PC-3 (cell line): ENCODE measurements at regions not wholly inside any gene's neighbourhood (a gene's known extent, or its start where the extent isn't known, plus 50 kb on each side); places are given as distances from the start of the nearest gene placed in this dataset.

Experiments used
- ATAC-seq: fragments of 200-7000 bp; cut with Tn5 transposase; 2 replicates; pipeline ENCODE4 v1.9.1; 2020; ENCODE audit warnings: mild to moderate bottlenecking, moderate library complexity
- BruUV-seq: library from RNA; stranded (reverse); fragments of 400-500 nt; replicated peaks from 2 replicates; lab custom pipeline; 2021; lab: Mats Ljungman, UMichigan
- CTCF ChIA-PET: fragments of 300-600 bp; sonication (Branson Sonifier 250); formaldehyde crosslinking; loops from one replicate; lab custom pipeline; 2022; ENCODE audit warnings: antibody characterized with exemption; lab: Charles Lee
- POLR2A ChIA-PET: fragments of 300-600 bp; sonication (Branson Sonifier 250); formaldehyde crosslinking; loops from one replicate; lab custom pipeline; 2022; ENCODE audit warnings: antibody characterized with exemption; ENCODE audit not compliant: unreplicated experiment; lab: Charles Lee
- DNase-seq: peaks from one replicate; pipeline ENCODE4 v3.0.0-alpha.2; 2015
- H2AFZ ChIP-seq: fragments of 300-600 bp; sonication (generic); 2 replicates; pipeline ENCODE4 v1.6.0; 2016; ENCODE audit warnings: antibody characterized with exemption, low read length
- H3F3A ChIP-seq: fragments of 300-600 bp; sonication (generic); one replicate; pipeline ENCODE4 v1.6.0; 2017; ENCODE audit warnings: antibody characterized with exemption, low read length, control low read depth, mild to moderate bottlenecking; ENCODE audit not compliant: unreplicated experiment
- H3K27ac ChIP-seq: fragments of 300-600 bp; sonication (generic); 2 replicates; pipeline ENCODE4 v1.5.1; 2016; ENCODE audit warnings: mild to moderate bottlenecking, low read length
- H3K27me3 ChIP-seq: fragments of 300-600 bp; sonication (generic); 2 replicates; pipeline ENCODE4 v1.6.1; 2016; ENCODE audit warnings: low read length, mixed read lengths
- H3K36me3 ChIP-seq: fragments of 300-600 bp; sonication (generic); 2 replicates; pipeline ENCODE4 v1.6.1; 2016; ENCODE audit warnings: low read depth, mixed run types, low read length, mixed read lengths
- H3K4me1 ChIP-seq: fragments of 300-600 bp; sonication (generic); 2 replicates; pipeline ENCODE4 v1.5.1; 2016; ENCODE audit warnings: low read length; ENCODE audit not compliant: insufficient read depth
- H3K4me2 ChIP-seq: fragments of 300-600 bp; sonication (generic); 2 replicates; pipeline ENCODE4 v1.6.0; 2016; ENCODE audit warnings: low read length
- H3K4me3 ChIP-seq: fragments of 300-600 bp; sonication (generic); 2 replicates; pipeline ENCODE4 v1.5.1; 2016; ENCODE audit warnings: mild to moderate bottlenecking, low read length, mixed read lengths
- H3K79me2 ChIP-seq: fragments of 300-600 bp; sonication (generic); 2 replicates; pipeline ENCODE4 v1.6.1; 2017; ENCODE audit warnings: low read length, mixed read lengths
- H3K9ac ChIP-seq: fragments of 300-600 bp; sonication (generic); 2 replicates; pipeline ENCODE4 v1.6.0; 2016; ENCODE audit warnings: mild to moderate bottlenecking, low read length
- H3K9me2 ChIP-seq: fragments of 300-600 bp; sonication (generic); replicated peaks from 2 replicates; pipeline ENCODE4 v1.6.1; 2016; ENCODE audit warnings: mixed run types, low read length, mixed read lengths
- H3K9me3 ChIP-seq: fragments of 300-600 bp; sonication (generic); 2 replicates; pipeline ENCODE4 v1.6.1; 2016; ENCODE audit warnings: low read length, mixed read lengths
- H4K20me1 ChIP-seq: fragments of 300-600 bp; sonication (generic); 2 replicates; pipeline ENCODE4 v1.6.1; 2016; ENCODE audit warnings: low read length, mixed read lengths
- CTCF ChIP-seq: fragments of 300-600 bp; sonication (generic); conservative IDR thresholded peaks from 2 replicates; pipeline ENCODE4 v1.5.1; 2017; ENCODE audit warnings: antibody characterized with exemption, low read depth, mild to moderate bottlenecking, low read length
- EZH2 ChIP-seq: fragments of 300-600 bp; sonication (generic); IDR thresholded peaks from one replicate; pipeline ENCODE4 v1.6.1; 2017; ENCODE audit warnings: antibody characterized with exemption, mild to moderate bottlenecking, low read length; ENCODE audit not compliant: unreplicated experiment
- EZH2phosphoT487 ChIP-seq: fragments of 300-600 bp; sonication (generic); IDR thresholded peaks from 2 replicates; pipeline ENCODE4 v1.6.1; 2018; ENCODE audit warnings: mild to moderate bottlenecking, antibody characterized with exemption, low read length, borderline replicate concordance
- intact Hi-C: fragments of 100-400 bp; cut with micrococcal nuclease; formaldehyde crosslinking; loops from 2 replicates; pipeline ENCODE4 v1.9.0; 2023

- no peak overlapping the region for H3K4me2 ChIP-seq
- H3K9me3 ChIP-seq, result no peaks in the 10 kb centered on the region
- POLR2A ChIA-PET, result interaction anchor here (0.6 kb wide), 1 partner anchor 479 kb away, joined by 5 read pairs; no protein-coding TSS in a partner anchor
- no peaks in the 10 kb centered on the region for H4K20me1 ChIP-seq
- no peak for TF ChIP-seq EZH2phosphoT487
- TF ChIP-seq EZH2, result no peak
- no peak for TF ChIP-seq CTCF
- no peaks in the 10 kb centered on the region for H3K4me1 ChIP-seq
- no peak overlapping the region for H2AFZ ChIP-seq
- H3K79me2 ChIP-seq, result no peaks in the 10 kb centered on the region
- BruUV-seq, result no TSS peak
- no peak overlapping the region for H3K9ac ChIP-seq
- no peak overlapping the region for H3K4me3 ChIP-seq
- no peaks in the 10 kb centered on the region for H3K36me3 ChIP-seq
- no peaks in the 10 kb centered on the region for H3K9me2 ChIP-seq
- H3K27ac ChIP-seq, result no peak overlapping the region
- CTCF ChIA-PET, result no interaction called here
- intact Hi-C loops, result no loop called here
- peaks cover 32% of the 10 kb centered on the region for H3K27me3 ChIP-seq
- no peak for DNase-seq
- ATAC-seq, result no peak
- H3F3A ChIP-seq, result no peaks in the 10 kb centered on the region
These were observed 974.8 kb upstream of the POU3F3 start for GRCh38 chr2:103879101-103879500.

GRCh38 chr2:103880081-103880834 is 973.7 kb upstream of the POU3F3 start:
- no TSS peak for BruUV-seq
- CTCF ChIA-PET, result no interaction called here
- no peaks in the 10 kb centered on the region for H3K9me3 ChIP-seq
- H3K36me3 ChIP-seq, result no peaks in the 10 kb centered on the region
- no peak overlapping the region for H3K27ac ChIP-seq
- intact Hi-C loops, result no loop called here
- no peaks in the 10 kb centered on the region for H3K4me1 ChIP-seq
- H3F3A ChIP-seq, result no peaks in the 10 kb centered on the region
- no peak for TF ChIP-seq EZH2phosphoT487
- no peak for DNase-seq
- no peak overlapping the region for H3K9ac ChIP-seq
- H3K4me3 ChIP-seq, result no peak overlapping the region
- no peaks in the 10 kb centered on the region for H3K79me2 ChIP-seq
- peaks cover 20% of the 10 kb centered on the region; the same call in 1 of the 2 replicates for H3K27me3 ChIP-seq
- no peak overlapping the region for H2AFZ ChIP-seq
- H4K20me1 ChIP-seq, result no peaks in the 10 kb centered on the region
- no peak overlapping the region for H3K4me2 ChIP-seq
- no peaks in the 10 kb centered on the region for H3K9me2 ChIP-seq
- POLR2A ChIA-PET, result interaction anchor here (0.6 kb wide), 1 partner anchor 478 kb away, joined by 5 read pairs; no protein-coding TSS in a partner anchor
- ATAC-seq, result no peak

- no peaks in the 10 kb centered on the region for H3K9me2 ChIP-seq
- H2AFZ ChIP-seq, result no peak overlapping the region
- ATAC-seq, result no peak
- intact Hi-C loops, result no loop called here
- H3K4me2 ChIP-seq, result no peak overlapping the region
- DNase-seq, result no peak
- H3K4me1 ChIP-seq, result no peaks in the 10 kb centered on the region
- H3K9ac ChIP-seq, result no peak overlapping the region
- no TSS peak for BruUV-seq
- TF ChIP-seq EZH2phosphoT487 (no peak), EZH2 (no peak), CTCF (no peak)
- H3K79me2 ChIP-seq, result no peaks in the 10 kb centered on the region
- no peaks in the 10 kb centered on the region for H3K36me3 ChIP-seq
- H3K27me3 ChIP-seq, result peaks cover 11% of the 10 kb centered on the region; the same call in 1 of the 2 replicates
- H4K20me1 ChIP-seq, result no peaks in the 10 kb centered on the region
- no peak overlapping the region for H3K27ac ChIP-seq
- ChIA-PET POLR2A (no interaction called here), CTCF (no interaction called here)
- no peaks in the 10 kb centered on the region for H3K9me3 ChIP-seq
- H3F3A ChIP-seq, result no peaks in the 10 kb centered on the region
- no peak overlapping the region for H3K4me3 ChIP-seq
These were observed 966.3 kb upstream of the POU3F3 start for GRCh38 chr2:103887625-103888024.
